GM12864 (cell line): ENCODE measurements at regions not wholly inside any gene's neighbourhood (a gene's known extent, or its start where the extent isn't known, plus 50 kb on each side); places are given as distances from the start of the nearest gene placed in this dataset.

ENCODE experiments used
- DNase-seq: peaks from one replicate; pipeline ENCODE4 v3.0.0-alpha.2; 2011; ENCODE audit warnings: low read depth
- H3K4me3 ChIP-seq: 2 replicates; pipeline ENCODE4 v1.5.1; 2011; ENCODE audit warnings: mild to moderate bottlenecking, low read depth, low read length, control low read depth
- TF ChIP-seq, protein P1 (sequence below): IDR thresholded peaks from 2 replicates; pipeline ENCODE4 v1.5.1; 2011; ENCODE audit warnings: low read depth, mild to moderate bottlenecking, moderate library complexity, low read length, control low read depth, inconsistent platforms; ENCODE audit errors: missing control alignments

DNA sequence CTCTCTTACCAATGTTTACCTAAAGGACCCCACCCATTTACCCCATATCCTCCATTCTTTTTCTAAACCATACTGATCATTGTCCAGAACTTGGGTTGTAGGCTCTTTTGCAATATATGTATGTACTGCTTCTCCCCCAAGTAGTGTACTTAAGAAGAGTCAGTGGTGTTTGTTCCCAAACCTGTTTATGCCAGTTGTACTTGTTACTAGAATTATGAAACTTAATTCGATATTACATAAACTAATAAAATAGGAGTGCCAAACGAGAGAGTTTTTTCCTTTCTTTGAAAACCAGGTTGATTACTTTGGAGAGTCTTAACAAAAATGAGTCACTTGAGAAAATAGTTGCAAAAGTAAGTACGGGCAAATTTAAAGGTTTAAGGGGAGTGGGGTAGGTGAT, 96.3 kb downstream of the GEMIN8 start:
- TF ChIP-seq, protein P1, sequence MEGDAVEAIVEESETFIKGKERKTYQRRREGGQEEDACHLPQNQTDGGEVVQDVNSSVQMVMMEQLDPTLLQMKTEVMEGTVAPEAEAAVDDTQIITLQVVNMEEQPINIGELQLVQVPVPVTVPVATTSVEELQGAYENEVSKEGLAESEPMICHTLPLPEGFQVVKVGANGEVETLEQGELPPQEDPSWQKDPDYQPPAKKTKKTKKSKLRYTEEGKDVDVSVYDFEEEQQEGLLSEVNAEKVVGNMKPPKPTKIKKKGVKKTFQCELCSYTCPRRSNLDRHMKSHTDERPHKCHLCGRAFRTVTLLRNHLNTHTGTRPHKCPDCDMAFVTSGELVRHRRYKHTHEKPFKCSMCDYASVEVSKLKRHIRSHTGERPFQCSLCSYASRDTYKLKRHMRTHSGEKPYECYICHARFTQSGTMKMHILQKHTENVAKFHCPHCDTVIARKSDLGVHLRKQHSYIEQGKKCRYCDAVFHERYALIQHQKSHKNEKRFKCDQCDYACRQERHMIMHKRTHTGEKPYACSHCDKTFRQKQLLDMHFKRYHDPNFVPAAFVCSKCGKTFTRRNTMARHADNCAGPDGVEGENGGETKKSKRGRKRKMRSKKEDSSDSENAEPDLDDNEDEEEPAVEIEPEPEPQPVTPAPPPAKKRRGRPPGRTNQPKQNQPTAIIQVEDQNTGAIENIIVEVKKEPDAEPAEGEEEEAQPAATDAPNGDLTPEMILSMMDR, result no peak
- no peak overlapping the region for H3K4me3 ChIP-seq
- DNase-seq, result no peak

DNA sequence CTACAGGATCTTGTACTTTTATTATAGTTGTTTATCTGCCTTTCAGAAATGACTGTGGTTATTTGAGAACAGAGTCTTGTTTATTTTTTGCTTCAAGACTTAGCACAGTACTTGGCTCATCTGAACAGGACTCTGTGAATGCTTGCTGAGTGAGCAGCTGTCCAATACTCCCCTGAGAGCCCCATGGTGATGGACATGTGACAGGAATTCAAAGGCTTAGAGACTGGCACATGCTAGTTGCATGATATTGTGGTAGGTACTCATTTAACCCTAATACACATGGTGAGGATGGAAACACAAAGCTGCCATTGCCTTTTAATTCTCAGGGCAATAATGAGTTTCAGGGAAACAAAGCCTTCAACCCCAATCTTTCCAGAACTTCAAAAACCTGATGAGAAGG, 97.3 kb downstream of the GEMIN8 start:
- H3K4me3 ChIP-seq, result no peak overlapping the region
- no peak for DNase-seq
- TF ChIP-seq, protein P1, result no peak

- DNase-seq, result no peak
- TF ChIP-seq, protein P1, result no peak
- H3K4me3 ChIP-seq, result no peak overlapping the region
These were observed 102.5 kb downstream of the GEMIN8 start for GRCh38 chrX:13927175-13927574.

- TF ChIP-seq, protein P1, result no peak
- no peak for DNase-seq
- H3K4me3 ChIP-seq, result no peak overlapping the region
These were observed 105.8 kb downstream of the GEMIN8 start for GRCh38 chrX:13923845-13924244.

DNA sequence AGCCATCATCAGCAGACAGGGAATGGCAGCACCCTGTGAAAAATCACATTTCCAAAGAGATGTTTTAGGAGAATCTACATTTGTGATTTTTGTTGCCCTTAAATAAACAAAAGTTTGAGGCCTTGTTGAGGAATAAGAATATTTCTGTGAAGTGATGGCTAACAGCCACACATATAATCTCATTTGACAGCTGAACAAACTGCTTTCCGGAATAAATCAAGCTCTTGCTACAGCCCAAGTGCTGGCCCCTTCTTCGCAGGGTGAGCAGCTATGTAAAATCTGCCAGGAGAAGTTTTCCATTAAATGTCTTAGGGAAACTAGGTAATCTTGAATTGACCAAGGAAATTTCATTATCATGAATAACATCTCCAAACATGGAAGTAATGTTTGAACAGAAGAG, 106.4 kb upstream of the GPM6B start:
- DNase-seq, result no peak
- H3K4me3 ChIP-seq, result no peak overlapping the region
- TF ChIP-seq, protein P1, result no peak

- TF ChIP-seq, protein P1, result no peak
- no peak for DNase-seq
- no peak overlapping the region for H3K4me3 ChIP-seq
These were observed 100.6 kb upstream of the GPM6B start for GRCh38 chrX:13917507-13917906.

- H3K4me3 ChIP-seq, result no peak overlapping the region
These were observed 94.7 kb upstream of the GPM6B start for GRCh38 chrX:13911586-13911985.

More at GRCh38 chrX:13911586-13911985, 94.7 kb upstream of the GPM6B start:
- TF ChIP-seq, protein P1, result no peak
- no peak for DNase-seq
